Ishikawa (cell line): ENCODE measurements at regions not wholly inside any gene's neighbourhood (a gene's known extent, or its start where the extent isn't known, plus 50 kb on each side); places are given as distances from the start of the nearest gene placed in this dataset.

ENCODE experiments used
- CEBPB ChIP-seq: IDR thresholded peaks from 2 replicates; pipeline ENCODE4 v1.6.1; 2012
- CREB1 ChIP-seq: IDR thresholded peaks from 2 replicates; pipeline ENCODE4 v1.6.1; 2012; ENCODE audit warnings: low read depth
- EGR1 ChIP-seq: IDR thresholded peaks from 2 replicates; pipeline ENCODE4 v1.6.1; 2012
- EP300 ChIP-seq: IDR thresholded peaks from 2 replicates; pipeline ENCODE4 v1.6.1; 2012; ENCODE audit warnings: borderline replicate concordance
- FOXM1 ChIP-seq: IDR thresholded peaks from 2 replicates; pipeline ENCODE4 v1.6.1; 2012; ENCODE audit warnings: low read depth, borderline replicate concordance
- NFIC ChIP-seq: IDR thresholded peaks from 2 replicates; pipeline ENCODE4 v1.6.1; 2012
- RAD21 ChIP-seq: IDR thresholded peaks from 2 replicates; pipeline ENCODE4 v1.6.1; 2012; ENCODE audit warnings: low read depth
- TAF1 ChIP-seq: IDR thresholded peaks from 2 replicates; pipeline ENCODE4 v1.6.1; 2012; ENCODE audit warnings: low read depth, mild to moderate bottlenecking
- TCF12 ChIP-seq: IDR thresholded peaks from 2 replicates; pipeline ENCODE4 v1.6.1; 2012; ENCODE audit warnings: low read depth
- TEAD4 ChIP-seq: IDR thresholded peaks from 2 replicates; pipeline ENCODE4 v1.6.1; 2012
- YY1 ChIP-seq: IDR thresholded peaks from 2 replicates; pipeline ENCODE4 v1.6.1; 2012; ENCODE audit warnings: low read depth
- ZBTB7A ChIP-seq: IDR thresholded peaks from 2 replicates; pipeline ENCODE4 v1.6.1; 2012; ENCODE audit warnings: low read depth
- TF ChIP-seq, protein P1 (sequence below): IDR thresholded peaks from 2 replicates; pipeline ENCODE4 v1.6.1; 2012; ENCODE audit warnings: low read depth, mild to moderate bottlenecking
- TF ChIP-seq, protein P2 (sequence below): IDR thresholded peaks from 2 replicates; pipeline ENCODE4 v1.6.1; 2012
- TF ChIP-seq, protein P3 (sequence below): IDR thresholded peaks from 2 replicates; pipeline ENCODE4 v1.6.1; 2012

DNA sequence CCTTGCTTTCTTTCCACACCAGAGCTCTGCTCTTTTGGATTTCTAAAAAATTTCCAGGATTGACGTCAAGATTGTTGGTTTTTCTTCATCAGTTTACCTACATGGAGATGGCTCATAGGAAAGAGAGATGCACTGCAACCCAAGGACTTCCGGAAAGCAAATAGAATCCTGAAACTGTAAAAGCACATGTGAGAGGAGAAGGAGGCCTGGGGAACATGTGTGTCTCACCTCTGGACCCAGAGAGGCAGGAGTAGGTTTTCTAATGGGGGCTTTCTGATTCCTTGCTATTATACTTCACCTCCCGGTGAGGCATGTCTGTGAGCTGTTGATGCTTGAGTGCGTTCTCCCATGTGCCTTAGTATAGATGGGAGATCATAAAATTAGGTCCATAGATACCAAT lies 362.8 kb downstream of the DCDC2C start:
- TF ChIP-seq NFIC, result no peak
- TF ChIP-seq ZBTB7A, result no peak
- TF ChIP-seq TCF12, result no peak
- TF ChIP-seq, protein P1, sequence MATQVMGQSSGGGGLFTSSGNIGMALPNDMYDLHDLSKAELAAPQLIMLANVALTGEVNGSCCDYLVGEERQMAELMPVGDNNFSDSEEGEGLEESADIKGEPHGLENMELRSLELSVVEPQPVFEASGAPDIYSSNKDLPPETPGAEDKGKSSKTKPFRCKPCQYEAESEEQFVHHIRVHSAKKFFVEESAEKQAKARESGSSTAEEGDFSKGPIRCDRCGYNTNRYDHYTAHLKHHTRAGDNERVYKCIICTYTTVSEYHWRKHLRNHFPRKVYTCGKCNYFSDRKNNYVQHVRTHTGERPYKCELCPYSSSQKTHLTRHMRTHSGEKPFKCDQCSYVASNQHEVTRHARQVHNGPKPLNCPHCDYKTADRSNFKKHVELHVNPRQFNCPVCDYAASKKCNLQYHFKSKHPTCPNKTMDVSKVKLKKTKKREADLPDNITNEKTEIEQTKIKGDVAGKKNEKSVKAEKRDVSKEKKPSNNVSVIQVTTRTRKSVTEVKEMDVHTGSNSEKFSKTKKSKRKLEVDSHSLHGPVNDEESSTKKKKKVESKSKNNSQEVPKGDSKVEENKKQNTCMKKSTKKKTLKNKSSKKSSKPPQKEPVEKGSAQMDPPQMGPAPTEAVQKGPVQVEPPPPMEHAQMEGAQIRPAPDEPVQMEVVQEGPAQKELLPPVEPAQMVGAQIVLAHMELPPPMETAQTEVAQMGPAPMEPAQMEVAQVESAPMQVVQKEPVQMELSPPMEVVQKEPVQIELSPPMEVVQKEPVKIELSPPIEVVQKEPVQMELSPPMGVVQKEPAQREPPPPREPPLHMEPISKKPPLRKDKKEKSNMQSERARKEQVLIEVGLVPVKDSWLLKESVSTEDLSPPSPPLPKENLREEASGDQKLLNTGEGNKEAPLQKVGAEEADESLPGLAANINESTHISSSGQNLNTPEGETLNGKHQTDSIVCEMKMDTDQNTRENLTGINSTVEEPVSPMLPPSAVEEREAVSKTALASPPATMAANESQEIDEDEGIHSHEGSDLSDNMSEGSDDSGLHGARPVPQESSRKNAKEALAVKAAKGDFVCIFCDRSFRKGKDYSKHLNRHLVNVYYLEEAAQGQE, result no peak
- no peak for TF ChIP-seq EGR1
- no peak for TF ChIP-seq FOXM1
- TF ChIP-seq EP300, result no peak
- TF ChIP-seq, protein P2, sequence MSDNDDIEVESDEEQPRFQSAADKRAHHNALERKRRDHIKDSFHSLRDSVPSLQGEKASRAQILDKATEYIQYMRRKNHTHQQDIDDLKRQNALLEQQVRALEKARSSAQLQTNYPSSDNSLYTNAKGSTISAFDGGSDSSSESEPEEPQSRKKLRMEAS, result no peak
- TF ChIP-seq RAD21, result no peak

DNA sequence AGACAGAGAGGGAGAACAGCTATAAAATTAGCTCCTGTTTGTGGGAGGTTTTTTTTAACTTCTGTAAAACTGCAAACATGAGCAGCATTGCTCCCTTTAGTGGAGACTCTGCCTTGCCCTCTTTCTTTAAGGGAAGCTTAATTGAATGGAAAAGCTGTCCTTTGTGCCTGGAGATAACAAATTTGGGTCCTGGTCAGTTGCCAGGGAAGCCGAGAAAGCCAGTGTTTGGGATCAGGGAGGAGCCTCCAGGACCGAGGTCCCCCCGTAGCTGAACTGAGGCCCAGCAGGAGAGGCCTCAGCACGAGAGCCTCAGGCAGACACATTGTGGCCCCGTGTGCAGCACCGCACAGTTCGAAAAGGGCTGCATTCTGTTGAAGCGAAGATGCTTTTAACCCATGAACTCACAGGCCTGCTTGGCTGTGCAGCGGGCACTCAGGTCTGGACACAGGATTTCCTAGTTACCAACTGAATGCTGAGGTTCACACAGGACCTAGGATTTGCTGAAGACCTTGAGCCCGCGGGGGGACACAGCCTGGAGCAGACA lies 369.7 kb downstream of the DCDC2C start:
- no peak for TF ChIP-seq EP300
- no peak for TF ChIP-seq TCF12
- no peak for TF ChIP-seq CEBPB
- TF ChIP-seq YY1, result no peak
- TF ChIP-seq FOXM1, result no peak
- no peak for TF ChIP-seq TAF1
- no peak for TF ChIP-seq CREB1
- no peak for TF ChIP-seq RAD21
- TF ChIP-seq EGR1, result no peak

DNA sequence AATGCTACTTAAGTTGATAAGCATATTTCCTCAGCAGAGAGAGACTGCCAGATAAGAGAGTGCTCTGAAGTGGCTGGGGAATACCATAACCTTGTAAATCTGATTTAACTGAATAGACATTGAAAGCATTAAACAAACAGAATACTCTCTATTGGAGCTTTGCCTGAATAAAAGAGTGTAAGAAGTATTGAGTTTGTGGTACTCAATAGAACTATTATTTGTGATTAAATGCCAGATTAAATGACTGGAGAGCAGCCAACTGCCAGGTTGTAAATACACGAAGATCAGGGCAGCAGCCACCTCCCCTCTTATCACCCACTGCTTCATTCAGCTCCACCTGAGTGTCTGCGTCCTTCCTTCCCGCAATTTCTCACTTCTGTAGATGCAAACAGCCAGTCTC lies 373.6 kb downstream of the DCDC2C start:
- no peak for TF ChIP-seq TCF12
- TF ChIP-seq YY1, result no peak
- TF ChIP-seq, protein P1, result no peak
- TF ChIP-seq ZBTB7A, result no peak
- no peak for TF ChIP-seq EGR1
- TF ChIP-seq EP300, result no peak
- no peak for TF ChIP-seq TAF1

DNA sequence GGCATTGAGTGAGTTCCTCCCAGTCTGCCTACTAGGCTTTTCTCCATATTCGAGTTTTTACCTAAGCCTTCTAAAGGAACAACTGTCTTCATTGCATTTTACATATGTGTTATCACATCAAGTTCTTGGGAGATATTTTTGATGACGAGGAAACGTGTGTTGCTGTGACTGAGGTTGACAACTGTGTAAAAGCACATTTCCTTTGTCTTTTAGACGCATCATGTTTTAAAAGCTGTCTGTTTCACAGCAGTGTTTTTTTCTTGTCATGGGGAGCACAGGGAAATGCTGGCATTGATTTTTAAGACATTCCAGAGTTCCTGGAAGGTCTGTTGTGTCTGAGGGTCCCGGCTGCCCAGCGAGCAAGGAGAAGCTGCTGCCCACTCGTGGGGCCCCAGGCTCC lies 381.8 kb downstream of the DCDC2C start:
- TF ChIP-seq, protein P3, sequence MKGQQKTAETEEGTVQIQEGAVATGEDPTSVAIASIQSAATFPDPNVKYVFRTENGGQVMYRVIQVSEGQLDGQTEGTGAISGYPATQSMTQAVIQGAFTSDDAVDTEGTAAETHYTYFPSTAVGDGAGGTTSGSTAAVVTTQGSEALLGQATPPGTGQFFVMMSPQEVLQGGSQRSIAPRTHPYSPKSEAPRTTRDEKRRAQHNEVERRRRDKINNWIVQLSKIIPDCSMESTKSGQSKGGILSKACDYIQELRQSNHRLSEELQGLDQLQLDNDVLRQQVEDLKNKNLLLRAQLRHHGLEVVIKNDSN, result no peak
- TF ChIP-seq, protein P2, result no peak
- TF ChIP-seq CEBPB, result no peak
- no peak for TF ChIP-seq EGR1
- no peak for TF ChIP-seq NFIC
- TF ChIP-seq TAF1, result no peak
- TF ChIP-seq ZBTB7A, result no peak
- no peak for TF ChIP-seq TCF12
- no peak for TF ChIP-seq YY1

DNA sequence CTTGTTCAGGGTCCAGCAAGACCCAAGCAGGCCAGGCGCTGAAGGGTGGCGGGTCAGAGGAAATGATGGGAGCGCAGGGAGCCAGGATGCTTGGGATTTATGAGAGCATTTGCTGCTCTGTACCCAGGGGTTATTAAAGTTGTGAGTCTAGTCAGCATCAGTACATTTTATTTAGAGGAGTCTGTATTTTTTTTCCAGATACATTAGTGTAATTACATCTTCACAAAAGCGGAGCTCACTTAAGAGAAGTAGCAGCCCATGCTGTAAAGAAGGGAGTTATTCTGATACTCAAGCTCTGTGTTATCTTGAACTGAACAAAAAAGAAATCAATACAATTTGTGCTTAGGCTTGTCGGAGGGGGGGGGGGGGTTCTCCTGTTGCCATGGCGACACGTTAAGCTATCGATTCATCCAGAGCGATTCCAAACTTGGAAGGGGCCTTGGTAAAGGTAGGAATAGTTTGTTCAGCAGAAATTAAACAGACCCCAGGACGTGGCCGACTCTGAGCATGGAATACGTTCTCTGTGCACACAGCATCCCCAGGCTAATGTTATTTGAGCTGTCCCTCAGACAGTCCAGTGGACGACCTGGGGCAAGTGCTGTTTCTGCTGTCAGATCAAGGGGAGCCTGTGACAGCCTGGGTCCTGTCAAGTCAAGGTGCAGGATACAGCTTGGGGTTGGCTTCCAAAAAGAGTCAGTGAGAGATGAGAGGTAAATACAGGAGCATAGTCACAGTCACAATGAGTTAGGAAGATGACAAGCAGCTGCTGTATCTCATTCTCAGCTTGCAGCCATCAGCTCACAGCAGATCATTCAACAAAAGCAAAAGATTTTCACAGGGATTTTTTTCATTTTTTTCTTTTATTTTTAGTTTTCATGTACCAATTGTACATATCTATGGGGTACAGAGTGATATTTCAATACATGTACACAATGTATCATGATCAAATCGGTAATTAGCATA lies 387.6 kb downstream of the DCDC2C start:
- TF ChIP-seq EP300, result no peak
- no peak for TF ChIP-seq TCF12
- TF ChIP-seq ZBTB7A, result no peak
- TF ChIP-seq CREB1, result no peak
- no peak for TF ChIP-seq EGR1
- TF ChIP-seq NFIC, result no peak
- no peak for TF ChIP-seq FOXM1
- TF ChIP-seq RAD21, result no peak
- no peak for TF ChIP-seq TAF1
- no peak for TF ChIP-seq TEAD4
- TF ChIP-seq, protein P1, result no peak
- TF ChIP-seq, protein P2, result no peak
- TF ChIP-seq, protein P3, result no peak
- TF ChIP-seq CEBPB, result no peak
